A673 (cell line): ENCODE measurements at regions not wholly inside any gene's neighbourhood (a gene's known extent, or its start where the extent isn't known, plus 50 kb on each side); places are given as distances from the start of the nearest gene placed in this dataset.

ENCODE experiments used
- EZH2 ChIP-seq: fragments of 200-600 bp; sonication (generic); IDR thresholded peaks from 2 replicates; pipeline ENCODE4 v1.6.1; 2017; ENCODE audit warnings: borderline replicate concordance, low read depth, mild to moderate bottlenecking, mixed read lengths, antibody characterized with exemption, low read length; ENCODE audit not compliant: poor library complexity, severe bottlenecking
- TF ChIP-seq, protein P1 (sequence below): fragments of 300-800, 200-600 bp; sonication (generic); conservative IDR thresholded peaks from 2 replicates; pipeline ENCODE4 v1.5.1; 2017; ENCODE audit warnings: low read depth, mild to moderate bottlenecking, antibody characterized with exemption, low read length, moderate library complexity, mixed read lengths

DNA sequence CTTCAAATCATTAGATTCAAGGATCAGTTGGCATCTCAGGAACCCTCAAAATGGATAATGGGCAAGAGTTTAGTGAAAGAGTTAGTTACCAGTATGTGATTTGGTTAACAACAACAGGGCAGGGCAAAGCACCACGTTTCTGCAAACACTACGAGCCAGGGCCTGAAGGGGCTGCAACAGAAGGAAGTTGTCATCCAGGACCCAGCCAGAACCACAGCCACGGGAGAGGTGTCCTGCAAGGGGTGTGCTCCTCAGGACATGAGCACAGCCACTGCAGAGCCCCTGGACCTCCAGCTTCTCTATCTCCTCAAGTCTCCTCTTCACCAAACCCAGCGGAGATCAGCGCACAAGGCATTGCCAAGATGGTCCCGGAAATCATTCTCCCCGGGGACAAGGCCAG lies 173.3 kb upstream of the PIEZO2 start:
- TF ChIP-seq, protein P1, sequence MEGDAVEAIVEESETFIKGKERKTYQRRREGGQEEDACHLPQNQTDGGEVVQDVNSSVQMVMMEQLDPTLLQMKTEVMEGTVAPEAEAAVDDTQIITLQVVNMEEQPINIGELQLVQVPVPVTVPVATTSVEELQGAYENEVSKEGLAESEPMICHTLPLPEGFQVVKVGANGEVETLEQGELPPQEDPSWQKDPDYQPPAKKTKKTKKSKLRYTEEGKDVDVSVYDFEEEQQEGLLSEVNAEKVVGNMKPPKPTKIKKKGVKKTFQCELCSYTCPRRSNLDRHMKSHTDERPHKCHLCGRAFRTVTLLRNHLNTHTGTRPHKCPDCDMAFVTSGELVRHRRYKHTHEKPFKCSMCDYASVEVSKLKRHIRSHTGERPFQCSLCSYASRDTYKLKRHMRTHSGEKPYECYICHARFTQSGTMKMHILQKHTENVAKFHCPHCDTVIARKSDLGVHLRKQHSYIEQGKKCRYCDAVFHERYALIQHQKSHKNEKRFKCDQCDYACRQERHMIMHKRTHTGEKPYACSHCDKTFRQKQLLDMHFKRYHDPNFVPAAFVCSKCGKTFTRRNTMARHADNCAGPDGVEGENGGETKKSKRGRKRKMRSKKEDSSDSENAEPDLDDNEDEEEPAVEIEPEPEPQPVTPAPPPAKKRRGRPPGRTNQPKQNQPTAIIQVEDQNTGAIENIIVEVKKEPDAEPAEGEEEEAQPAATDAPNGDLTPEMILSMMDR = no peak
- TF ChIP-seq EZH2 = no peak
